Myocyte (in vitro differentiated cells): ENCODE measurements at regions not wholly inside any gene's neighbourhood (a gene's known extent, or its start where the extent isn't known, plus 50 kb on each side); places are given as distances from the start of the nearest gene placed in this dataset.
"Not testable (repeated sequence)": the region's sequence is repeated elsewhere in the genome, so short reads cannot be mapped to it uniquely, and the experiment has no call there.

Source experiments
- DNase-seq: peaks from one replicate; pipeline ENCODE4 v3.0.0-alpha.2; 2012; ENCODE audit warnings: low read depth

- no peak for DNase-seq
Observed at GRCh38 chr1:168490306-168490705, 53.5 kb downstream of the XCL2 start.

- peak; percentile 91 for DNase-seq
Observed at GRCh38 chr1:168488138-168488537, 55.7 kb downstream of the XCL2 start.

- not testable (repeated sequence) for DNase-seq
Observed at GRCh38 chr1:168486820-168487219, 57.0 kb downstream of the XCL2 start.

GRCh38 chr1:168485048-168485447 is 58.7 kb downstream of the XCL2 start:
- peak; percentile 69 for DNase-seq

GRCh38 chr1:168484083-168484482 is 59.7 kb downstream of the XCL2 start:
- no peak for DNase-seq

GRCh38 chr1:168483539-168483938 is 60.3 kb downstream of the XCL2 start:
- peak; percentile 55 for DNase-seq

GRCh38 chr1:168482106-168482505 is 61.7 kb downstream of the XCL2 start:
- no peak for DNase-seq

GRCh38 chr1:168481586-168481985 is 62.2 kb downstream of the XCL2 start:
- DNase-seq, result no peak

- DNase-seq, result no peak
Observed at GRCh38 chr1:168480997-168481396, 62.8 kb downstream of the XCL2 start.

- no peak for DNase-seq
Observed at GRCh38 chr1:168477792-168478191, 66.0 kb downstream of the XCL2 start.

GRCh38 chr1:168476588-168477385 is 67.0 kb downstream of the XCL2 start:
- no peak for DNase-seq

GRCh38 chr1:168474322-168474721 is 69.5 kb downstream of the XCL2 start:
- DNase-seq, result no peak

- no peak for DNase-seq
Observed at GRCh38 chr1:168473126-168473525, 70.7 kb downstream of the XCL2 start.

GRCh38 chr1:168472223-168472622 is 71.6 kb downstream of the XCL2 start:
- no peak for DNase-seq

GRCh38 chr1:168470901-168471431 is 72.8 kb downstream of the XCL2 start:
- peak; percentile 90 for DNase-seq

- peak; percentile 91 for DNase-seq
Observed at GRCh38 chr1:168469690-168470089, 74.1 kb downstream of the XCL2 start.

- no peak for DNase-seq
Observed at GRCh38 chr1:168468822-168469221, 75.0 kb downstream of the XCL2 start.

GRCh38 chr1:168468042-168468809 is 75.6 kb downstream of the XCL2 start:
- no peak for DNase-seq

- DNase-seq, result no peak
Observed at GRCh38 chr1:168467452-168467851, 76.3 kb downstream of the XCL2 start.

GRCh38 chr1:168466714-168467131 is 77.1 kb downstream of the XCL2 start:
- no peak for DNase-seq

GRCh38 chr1:168466092-168466713 is 77.6 kb downstream of the XCL2 start:
- peak; percentile 83 for DNase-seq

GRCh38 chr1:168461108-168461507 is 82.7 kb downstream of the XCL2 start:
- not testable (repeated sequence) for DNase-seq
